Bone marrow (tissue), 2 donors: ENCODE measurements at regions not wholly inside any gene's neighbourhood (a gene's known extent, or its start where the extent isn't known, plus 50 kb on each side); places are given as distances from the start of the nearest gene placed in this dataset.
"Not testable (repeated sequence)": the region's sequence is repeated elsewhere in the genome, so short reads cannot be mapped to it uniquely, and the experiment has no call there.

ENCODE experiments used
- DNase-seq, 2 donors: peaks; one replicate each; lab custom pipeline; 2025; lab: John Stamatoyannopoulos, UW

GRCh38 chrX:45497290-45497689, 296.6 kb upstream of the DIPK2B start:
- no peak for DNase-seq

- DNase-seq = no peak
These were observed 285.0 kb upstream of the DIPK2B start for GRCh38 chrX:45485719-45486118.

DNA sequence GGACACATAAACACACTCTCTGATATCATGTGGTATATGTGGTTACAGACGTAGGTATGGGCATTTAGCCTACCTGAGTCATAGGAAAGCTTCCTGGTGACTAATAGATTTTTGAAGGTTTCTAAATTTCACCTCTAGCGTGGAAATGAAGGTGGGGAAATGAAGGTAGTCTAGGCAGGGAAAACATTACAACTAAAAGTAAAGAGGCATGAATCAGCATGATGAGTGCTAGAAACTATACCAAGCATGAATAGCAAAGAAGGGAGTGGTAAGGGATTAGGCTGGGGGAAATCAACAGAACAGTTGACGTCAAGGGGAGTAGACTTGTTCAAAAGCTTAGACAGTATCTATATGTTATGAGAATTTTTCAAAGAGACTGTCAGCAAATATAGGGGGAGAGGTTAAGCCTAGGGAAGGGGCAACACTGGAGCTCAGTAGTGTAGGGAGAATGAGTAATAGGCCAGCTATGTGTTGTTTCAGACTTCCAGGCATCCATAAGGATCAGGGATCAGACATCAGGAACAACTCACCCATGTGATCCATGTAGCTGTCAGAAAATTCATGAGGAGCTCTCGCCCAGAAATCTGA, 279.3 kb upstream of the DIPK2B start:
- DNase-seq = no peak

DNA sequence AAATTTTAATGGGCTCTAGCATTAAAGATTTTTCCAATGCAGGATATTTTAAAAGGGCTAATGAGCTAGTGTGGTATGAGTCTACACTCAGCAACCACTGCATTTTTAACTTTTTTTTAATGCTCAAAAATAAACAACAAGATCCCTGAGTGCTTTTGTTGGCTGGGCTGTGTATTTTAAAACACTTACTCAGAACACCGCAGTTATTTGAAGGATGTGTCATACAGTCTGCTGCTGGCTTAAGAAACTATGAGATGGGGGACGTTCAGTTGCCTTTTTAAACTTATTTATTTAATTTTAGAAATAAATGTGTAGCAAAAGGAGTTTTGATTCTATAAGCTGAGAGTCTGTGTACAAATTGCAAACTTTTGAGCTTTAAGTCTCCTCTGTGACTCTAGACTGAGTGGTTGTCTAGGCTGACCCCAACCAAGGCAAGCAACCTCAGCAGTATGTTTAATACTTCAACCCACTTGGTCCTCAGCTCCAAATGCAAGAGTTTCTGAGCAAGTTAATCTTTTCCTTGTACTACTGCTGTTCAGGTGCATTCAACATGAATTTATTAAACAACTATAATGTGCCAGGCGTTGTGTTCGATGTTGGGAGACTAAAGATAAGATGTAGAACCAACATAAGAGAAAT, 278.6 kb upstream of the DIPK2B start:
- no peak for DNase-seq

GRCh38 chrX:45472968-45473367, 272.3 kb upstream of the DIPK2B start:
- no peak for DNase-seq

- not testable (repeated sequence) for DNase-seq
These were observed 266.9 kb upstream of the DIPK2B start for GRCh38 chrX:45467537-45467936.

DNA sequence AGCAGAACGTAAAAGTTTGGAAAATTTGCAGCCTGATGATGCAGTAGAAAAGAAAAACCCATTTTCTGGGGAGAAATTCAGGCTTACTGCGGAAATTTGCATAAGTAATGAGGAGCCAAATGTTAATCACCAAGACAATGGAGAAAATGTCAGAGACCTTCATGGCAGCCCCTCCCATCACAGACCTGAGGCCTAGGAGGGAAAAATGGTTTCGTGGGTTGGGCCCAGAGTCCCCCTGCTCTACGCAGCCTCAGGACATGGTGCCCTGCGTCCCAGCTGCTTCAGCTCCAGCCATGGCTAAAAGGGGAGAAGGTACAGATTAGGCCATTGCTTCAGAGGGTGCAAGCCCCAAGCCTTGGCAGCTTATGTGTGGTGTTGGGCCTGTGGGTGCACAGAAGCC, 255.1 kb upstream of the DIPK2B start:
- DNase-seq = not testable (repeated sequence)

- no peak for DNase-seq
These were observed 253.6 kb upstream of the DIPK2B start for GRCh38 chrX:45454290-45454689.

GRCh38 chrX:45449982-45450381, 249.3 kb upstream of the DIPK2B start:
- DNase-seq = no peak

- DNase-seq = no peak
These were observed 247.3 kb upstream of the DIPK2B start for GRCh38 chrX:45447995-45448394.

DNA sequence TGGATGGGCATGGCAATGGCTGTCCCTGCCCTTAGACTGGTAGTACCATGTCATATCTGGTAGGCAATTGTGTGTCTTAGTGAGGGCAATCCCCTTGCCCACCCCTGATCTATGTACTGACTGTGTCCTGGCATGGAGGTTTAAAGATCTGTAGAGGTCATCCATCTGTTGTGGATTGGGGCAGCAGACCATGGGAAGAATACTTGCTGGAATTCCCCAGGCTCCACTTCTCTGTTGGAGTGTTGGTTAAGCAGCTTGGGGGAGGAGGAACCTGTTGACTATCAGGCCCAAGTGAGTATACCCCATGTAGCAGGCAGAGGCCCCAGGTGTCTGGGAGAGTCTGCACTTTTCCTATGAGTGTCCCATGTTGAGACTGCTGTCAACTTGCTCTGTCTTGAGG, 246.7 kb upstream of the DIPK2B start:
- DNase-seq = no peak

- peak in 1 of 2 donors; percentile 58 for DNase-seq
These were observed 245.2 kb upstream of the DIPK2B start for GRCh38 chrX:45445745-45446412.

DNA sequence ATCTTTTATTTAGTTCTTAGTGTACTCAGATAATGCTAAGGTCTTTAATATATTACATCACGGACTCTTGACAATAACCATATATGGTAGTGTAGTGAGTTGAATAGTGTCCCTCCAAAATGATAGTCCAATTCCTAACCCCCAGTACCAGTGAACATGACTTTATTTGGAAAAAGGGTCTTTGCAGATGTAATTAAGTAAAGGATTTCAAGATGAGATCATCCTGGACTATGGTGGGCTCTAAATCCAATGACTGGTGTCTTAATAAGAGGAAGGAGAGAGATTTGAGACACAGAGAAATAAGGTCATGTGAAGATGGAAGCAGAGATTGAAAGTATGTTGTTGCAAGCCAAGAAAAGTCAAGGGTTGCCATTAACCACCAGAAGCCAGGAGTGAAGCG, 236.5 kb upstream of the DIPK2B start:
- no peak for DNase-seq

GRCh38 chrX:45435481-45435880, 234.8 kb upstream of the DIPK2B start:
- DNase-seq = no peak

DNA sequence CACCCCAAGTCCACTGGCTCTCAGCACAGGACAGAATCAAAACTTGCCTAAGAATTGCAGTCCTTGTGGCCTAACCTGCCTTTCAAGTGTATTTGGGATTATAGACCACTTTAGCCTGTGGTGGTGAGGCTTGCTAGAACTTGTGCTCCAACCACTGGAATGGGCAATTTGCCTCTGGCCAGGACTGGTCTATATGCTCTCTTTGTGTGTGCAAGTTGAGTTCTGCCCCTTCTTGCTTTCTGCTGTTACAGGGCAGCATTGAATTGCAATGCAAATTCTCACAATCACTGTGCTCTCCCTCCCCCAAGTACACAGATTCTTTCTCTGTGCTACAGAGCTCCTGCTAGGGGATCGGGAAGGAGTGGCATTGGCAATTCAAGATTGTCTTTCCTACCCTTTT, 233.6 kb upstream of the DIPK2B start:
- DNase-seq = no peak

DNA sequence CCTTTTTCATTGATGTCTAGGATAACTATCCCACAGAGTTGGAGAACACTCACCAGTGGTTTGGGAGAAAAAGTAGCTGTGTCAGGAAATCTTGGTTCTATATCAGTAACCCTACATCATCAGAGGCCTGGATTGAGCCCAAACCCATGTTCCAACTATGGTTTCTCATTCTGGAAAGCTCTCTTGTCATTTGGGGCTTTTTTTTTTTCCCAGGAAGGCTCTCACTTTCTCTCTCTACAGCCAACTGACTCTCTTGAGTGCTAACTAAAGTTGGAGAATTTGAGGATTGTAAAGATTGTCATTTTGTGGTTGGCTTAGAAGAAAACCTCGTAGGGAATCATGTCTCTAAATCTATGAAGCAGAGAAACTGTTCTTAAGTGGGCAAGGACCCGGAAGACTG, 228.2 kb upstream of the DIPK2B start:
- DNase-seq = no peak

DNA sequence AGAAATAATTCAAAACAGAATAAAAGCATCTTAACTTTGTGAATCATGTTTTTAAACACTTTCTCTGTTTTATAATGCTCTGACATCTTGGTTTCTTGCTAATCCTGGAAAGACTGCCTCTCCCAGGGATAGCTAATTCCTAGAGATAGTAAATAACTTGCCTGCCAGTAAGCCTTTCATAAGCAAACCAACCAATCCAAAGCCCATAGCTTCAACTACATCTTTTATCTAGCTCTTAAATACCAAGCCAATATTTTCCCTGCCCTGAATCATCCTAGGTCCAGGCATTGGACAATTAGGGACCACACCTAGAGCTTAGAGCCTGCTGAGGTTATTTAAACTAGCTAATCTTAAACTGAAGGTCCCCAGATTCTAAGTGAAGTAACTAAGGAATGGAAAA, 223.7 kb upstream of the DIPK2B start:
- DNase-seq = no peak

GRCh38 chrX:45422216-45422925, 221.7 kb upstream of the DIPK2B start:
- no peak for DNase-seq

DNA sequence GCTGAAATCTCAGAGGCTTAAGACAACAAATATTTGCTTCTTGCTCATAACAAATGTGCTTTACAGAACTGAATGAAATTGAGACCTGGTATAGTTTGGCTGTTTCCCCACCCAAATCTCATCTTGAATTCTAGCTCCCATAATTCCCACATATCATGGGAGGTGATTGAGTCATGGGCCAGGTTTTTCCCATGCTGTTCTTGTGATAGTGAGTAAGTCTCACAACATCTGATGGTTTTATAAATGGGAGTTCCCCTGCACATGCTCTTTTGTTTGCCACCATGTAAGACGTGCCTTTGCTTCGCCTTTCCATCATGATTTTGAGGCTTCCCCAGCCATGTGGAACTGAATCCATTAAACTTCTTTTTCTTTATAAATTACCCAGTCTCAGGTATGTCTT, 221.1 kb upstream of the DIPK2B start:
- DNase-seq = no peak

DNA sequence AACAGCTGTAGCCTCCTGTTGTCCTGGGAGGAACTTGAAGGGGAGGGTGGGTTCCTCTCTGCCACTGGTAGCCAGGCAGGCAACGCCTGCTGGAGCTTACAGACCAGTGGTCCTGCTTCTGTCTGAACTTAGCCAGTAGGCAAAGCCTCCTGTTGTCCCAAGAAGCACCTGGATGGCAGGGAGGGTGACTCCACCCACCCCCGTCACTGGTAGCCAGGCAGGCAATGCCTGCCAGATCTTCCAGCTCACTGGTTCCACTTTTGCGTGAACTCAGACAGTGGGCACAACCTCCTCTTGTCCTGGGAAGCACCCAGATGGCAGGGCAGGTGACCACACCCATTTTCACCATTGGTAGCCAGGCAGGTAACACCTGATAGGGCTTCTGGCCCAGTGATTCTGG, 203.5 kb upstream of the DIPK2B start:
- no peak for DNase-seq

- DNase-seq = no peak
These were observed 201.2 kb upstream of the DIPK2B start for GRCh38 chrX:45401923-45402322.

DNA sequence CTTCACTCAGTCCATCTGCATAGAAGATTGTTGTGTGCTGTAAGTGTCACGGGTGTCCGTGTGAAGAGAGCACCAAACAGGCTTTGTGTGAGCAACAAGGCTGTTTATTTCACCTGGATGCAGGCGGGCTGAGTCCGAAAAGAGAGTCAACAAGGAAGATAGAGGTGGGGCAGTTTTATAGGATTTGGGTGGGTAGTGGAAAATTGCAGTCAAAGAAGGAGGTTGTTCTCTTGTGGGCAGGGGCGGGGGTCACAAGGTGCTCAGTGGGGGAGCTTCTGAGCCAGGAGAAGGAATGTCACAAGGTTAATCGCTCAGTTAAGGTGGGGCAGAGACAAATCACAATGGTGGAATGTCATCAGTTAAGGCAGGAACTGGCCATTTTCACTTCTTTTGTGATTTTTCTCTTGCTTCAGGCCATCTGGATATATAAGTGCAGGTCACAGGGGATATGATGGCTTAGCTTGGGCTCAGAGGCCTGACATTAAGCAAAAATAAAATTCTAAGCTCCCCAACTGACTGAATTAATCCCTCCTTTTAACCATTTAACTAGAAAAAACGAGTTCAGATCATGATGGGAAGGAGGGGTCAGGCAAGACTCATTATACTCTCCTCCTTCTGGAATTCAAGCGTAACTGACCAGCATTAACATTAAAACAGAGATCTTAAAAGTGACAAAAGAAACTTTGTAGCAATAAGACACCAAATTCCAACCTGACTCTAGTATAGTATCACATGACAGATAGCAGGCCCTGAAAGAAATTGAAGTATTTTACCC, 200.5 kb upstream of the DIPK2B start:
- not testable (repeated sequence) for DNase-seq
